Nephron (organoid): ENCODE measurements at regions not wholly inside any gene's neighbourhood (a gene's known extent, or its start where the extent isn't known, plus 50 kb on each side); places are given as distances from the start of the nearest gene placed in this dataset.

ENCODE experiments used
- H3K27ac Mint-ChIP-seq, 3 experiments: 2 replicates each; pipeline ENCODE4 v1.8.0; 2020; ENCODE audit warnings: mixed read lengths in 3 of 3, mild to moderate bottlenecking in 2 of 3, moderate library complexity in 1 of 3
- H3K27me3 Mint-ChIP-seq: 2 replicates; pipeline ENCODE4 v1.8.0; 2021; ENCODE audit warnings: low read depth, mild to moderate bottlenecking, moderate library complexity, mixed read lengths
- H3K36me3 Mint-ChIP-seq: 2 replicates; pipeline ENCODE4 v1.8.0; 2020; ENCODE audit warnings: low read depth, mixed read lengths
- H3K4me1 Mint-ChIP-seq: 2 replicates; pipeline ENCODE4 v1.8.0; 2020; ENCODE audit warnings: mixed read lengths
- H3K4me3 Mint-ChIP-seq, 3 experiments: 2 replicates each; pipeline ENCODE4 v1.8.0; 2020; ENCODE audit warnings: mild to moderate bottlenecking in 3 of 3, mixed read lengths in 3 of 3, moderate library complexity in 2 of 3
- H3K9me3 Mint-ChIP-seq: 2 replicates; pipeline ENCODE4 v1.8.0; 2020; ENCODE audit warnings: mixed read lengths
- CTCF ChIP-seq, 3 experiments: fragments of 200-600 bp; sonication (generic); IDR thresholded peaks; one replicate each; pipeline ENCODE4 v1.5.0; 2021; ENCODE audit warnings: antibody characterized with exemption in 3 of 3; ENCODE audit not compliant: unreplicated experiment in 3 of 3

DNA sequence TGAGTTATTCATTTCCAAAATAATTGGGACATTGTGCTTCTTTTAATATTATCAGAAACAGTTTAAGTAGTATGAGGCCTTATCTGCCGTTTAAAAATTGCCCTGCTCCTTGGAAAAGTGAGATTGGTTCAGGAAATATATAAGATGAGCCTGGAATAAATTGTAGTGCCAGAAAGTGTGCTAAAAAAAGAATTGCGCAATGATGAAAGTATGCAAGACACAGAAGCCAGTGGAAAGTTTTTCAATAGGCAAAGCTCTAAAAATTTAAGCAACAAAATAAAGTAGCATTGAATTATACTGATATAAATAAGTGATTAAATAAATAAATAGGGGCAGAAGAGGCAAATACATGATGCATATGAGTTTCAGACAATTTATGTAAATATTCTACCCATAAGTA, 834.9 kb downstream of the BCL11B start:
- H3K9me3 Mint-ChIP-seq: peaks cover 15% of the 10 kb centered on the region
- H3K27me3 Mint-ChIP-seq: peaks cover 5% of the 10 kb centered on the region
- H3K4me1 Mint-ChIP-seq: no peaks in the 10 kb centered on the region
- no peaks in the 10 kb centered on the region for H3K36me3 Mint-ChIP-seq
- no peak for TF ChIP-seq CTCF (IDR thresholded peaks at IDR 0.05; ENCODE audit: unreplicated experiment in 3 of 3)
- no peak overlapping the region for H3K27ac Mint-ChIP-seq
- H3K4me3 Mint-ChIP-seq: no peak overlapping the region

DNA sequence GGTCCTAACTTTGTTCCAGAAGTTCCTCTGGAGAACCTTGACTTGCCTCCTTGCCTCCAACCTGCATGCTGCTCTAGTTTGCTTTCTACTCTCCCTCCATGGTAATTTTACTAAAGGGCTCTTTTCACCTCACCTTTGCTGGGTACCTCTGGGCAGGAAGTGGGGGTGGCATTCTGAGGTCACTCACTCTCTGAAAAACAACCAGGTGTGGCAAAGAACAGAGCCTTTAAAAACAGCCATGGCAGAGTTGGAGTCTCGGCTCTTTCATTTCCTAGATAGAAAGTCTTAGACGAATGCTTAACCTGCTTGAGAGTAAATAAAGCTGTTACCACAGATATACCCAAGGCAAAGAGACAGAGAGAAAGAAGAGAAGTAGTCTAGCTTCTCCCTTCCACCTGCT, 827.9 kb downstream of the BCL11B start:
- Mint-ChIP-seq H3K4me1 (no peaks in the 10 kb centered on the region), H3K27ac (no peak overlapping the region), H3K36me3 (no peaks in the 10 kb centered on the region), H3K9me3 (peaks cover 4% of the 10 kb centered on the region), H3K27me3 (peaks cover 5% of the 10 kb centered on the region), H3K4me3 (no peak overlapping the region)
- no peak for TF ChIP-seq CTCF (IDR thresholded peaks at IDR 0.05; ENCODE audit: unreplicated experiment in 3 of 3)

- Mint-ChIP-seq H3K27ac (no peak overlapping the region), H3K4me1 (no peaks in the 10 kb centered on the region), H3K36me3 (no peaks in the 10 kb centered on the region), H3K9me3 (no peaks in the 10 kb centered on the region), H3K4me3 (no peak overlapping the region), H3K27me3 (no peaks in the 10 kb centered on the region)
- TF ChIP-seq CTCF (IDR thresholded peaks at IDR 0.05; ENCODE audit: unreplicated experiment in 3 of 3): no peak
Observed at GRCh38 chr14:98445718-98446117, 826.3 kb downstream of the BCL11B start.

DNA sequence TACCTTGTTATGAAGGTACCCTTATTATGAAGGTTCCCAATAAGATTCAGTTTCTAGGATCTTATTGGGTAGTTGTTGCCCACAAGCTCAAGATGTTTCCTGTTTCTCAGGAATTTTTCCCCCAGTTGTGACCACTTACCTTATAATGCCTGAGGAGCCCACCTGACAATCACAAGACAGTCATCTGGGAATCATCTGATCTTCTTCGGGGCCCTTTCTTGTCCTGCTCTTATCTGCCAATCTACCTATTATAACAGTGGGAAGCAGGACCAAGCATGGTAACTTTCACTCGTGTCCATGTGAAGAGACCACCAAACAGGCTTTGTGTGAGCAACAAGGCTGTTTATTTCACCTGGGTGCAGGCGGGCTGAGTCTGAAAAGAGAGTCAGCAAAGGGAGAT, 825.5 kb downstream of the BCL11B start:
- Mint-ChIP-seq H3K27me3 (no peaks in the 10 kb centered on the region), H3K27ac (no peak overlapping the region), H3K36me3 (no peaks in the 10 kb centered on the region), H3K9me3 (no peaks in the 10 kb centered on the region), H3K4me3 (no peak overlapping the region), H3K4me1 (no peaks in the 10 kb centered on the region)
- no peak for TF ChIP-seq CTCF (IDR thresholded peaks at IDR 0.05; ENCODE audit: unreplicated experiment in 3 of 3)

- no peak overlapping the region for H3K27ac Mint-ChIP-seq
- H3K27me3 Mint-ChIP-seq: peaks cover 7% of the 10 kb centered on the region
- H3K4me1 Mint-ChIP-seq: peaks cover 7% of the 10 kb centered on the region
- no peak for TF ChIP-seq CTCF (IDR thresholded peaks at IDR 0.05; ENCODE audit: unreplicated experiment in 3 of 3)
- no peaks in the 10 kb centered on the region for H3K36me3 Mint-ChIP-seq
- no peak overlapping the region for H3K4me3 Mint-ChIP-seq
- peaks cover 4% of the 10 kb centered on the region for H3K9me3 Mint-ChIP-seq
Observed at GRCh38 chr14:98456231-98456630, 815.8 kb downstream of the BCL11B start.

GRCh38 chr14:98458702-98459101, 813.3 kb downstream of the BCL11B start:
- H3K36me3 Mint-ChIP-seq: no peaks in the 10 kb centered on the region
- H3K27ac Mint-ChIP-seq: no peak overlapping the region
- H3K4me3 Mint-ChIP-seq: no peak overlapping the region
- H3K27me3 Mint-ChIP-seq: peaks cover 7% of the 10 kb centered on the region
- H3K9me3 Mint-ChIP-seq: peaks cover 4% of the 10 kb centered on the region
- peaks cover 4% of the 10 kb centered on the region for H3K4me1 Mint-ChIP-seq
- no peak for TF ChIP-seq CTCF (IDR thresholded peaks at IDR 0.05; ENCODE audit: unreplicated experiment in 3 of 3)
